ENCODE measurements at regions not wholly inside any gene's neighbourhood (a gene's known extent, or its start where the extent isn't known, plus 50 kb on each side); places are given as distances from the start of the nearest gene placed in this dataset.

DNA sequence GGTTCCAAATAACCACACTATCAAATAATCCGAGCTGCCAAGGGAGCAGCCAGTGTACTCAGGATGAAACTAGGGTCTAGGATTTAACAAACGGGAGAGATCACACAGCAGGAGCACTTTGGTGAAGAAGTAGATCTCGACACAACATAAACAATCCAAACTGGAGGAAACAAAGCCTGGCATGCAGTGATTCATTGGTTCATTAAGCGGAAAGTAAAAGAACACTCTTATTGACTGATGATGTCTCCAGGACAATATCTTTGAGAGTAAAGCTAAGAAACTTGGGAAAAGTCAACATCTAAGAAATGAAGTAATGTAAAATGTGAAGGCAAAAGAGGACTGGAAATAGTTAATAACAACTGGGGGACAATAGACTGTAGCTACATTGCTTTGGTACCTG, 1478.3 kb upstream of the CDH9 start:
- TF ChIP-seq, protein P1, sequence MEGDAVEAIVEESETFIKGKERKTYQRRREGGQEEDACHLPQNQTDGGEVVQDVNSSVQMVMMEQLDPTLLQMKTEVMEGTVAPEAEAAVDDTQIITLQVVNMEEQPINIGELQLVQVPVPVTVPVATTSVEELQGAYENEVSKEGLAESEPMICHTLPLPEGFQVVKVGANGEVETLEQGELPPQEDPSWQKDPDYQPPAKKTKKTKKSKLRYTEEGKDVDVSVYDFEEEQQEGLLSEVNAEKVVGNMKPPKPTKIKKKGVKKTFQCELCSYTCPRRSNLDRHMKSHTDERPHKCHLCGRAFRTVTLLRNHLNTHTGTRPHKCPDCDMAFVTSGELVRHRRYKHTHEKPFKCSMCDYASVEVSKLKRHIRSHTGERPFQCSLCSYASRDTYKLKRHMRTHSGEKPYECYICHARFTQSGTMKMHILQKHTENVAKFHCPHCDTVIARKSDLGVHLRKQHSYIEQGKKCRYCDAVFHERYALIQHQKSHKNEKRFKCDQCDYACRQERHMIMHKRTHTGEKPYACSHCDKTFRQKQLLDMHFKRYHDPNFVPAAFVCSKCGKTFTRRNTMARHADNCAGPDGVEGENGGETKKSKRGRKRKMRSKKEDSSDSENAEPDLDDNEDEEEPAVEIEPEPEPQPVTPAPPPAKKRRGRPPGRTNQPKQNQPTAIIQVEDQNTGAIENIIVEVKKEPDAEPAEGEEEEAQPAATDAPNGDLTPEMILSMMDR (IDR thresholded peaks at IDR 0.05) = no peak
- TF ChIP-seq POLR2A (IDR thresholded peaks at IDR 0.05) (no peak), POLR2AphosphoS5 (IDR thresholded peaks at IDR 0.05) (no peak)
